ENCODE measurements at regions not wholly inside any gene's neighbourhood (a gene's known extent, or its start where the extent isn't known, plus 50 kb on each side); places are given as distances from the start of the nearest gene placed in this dataset.

DNA sequence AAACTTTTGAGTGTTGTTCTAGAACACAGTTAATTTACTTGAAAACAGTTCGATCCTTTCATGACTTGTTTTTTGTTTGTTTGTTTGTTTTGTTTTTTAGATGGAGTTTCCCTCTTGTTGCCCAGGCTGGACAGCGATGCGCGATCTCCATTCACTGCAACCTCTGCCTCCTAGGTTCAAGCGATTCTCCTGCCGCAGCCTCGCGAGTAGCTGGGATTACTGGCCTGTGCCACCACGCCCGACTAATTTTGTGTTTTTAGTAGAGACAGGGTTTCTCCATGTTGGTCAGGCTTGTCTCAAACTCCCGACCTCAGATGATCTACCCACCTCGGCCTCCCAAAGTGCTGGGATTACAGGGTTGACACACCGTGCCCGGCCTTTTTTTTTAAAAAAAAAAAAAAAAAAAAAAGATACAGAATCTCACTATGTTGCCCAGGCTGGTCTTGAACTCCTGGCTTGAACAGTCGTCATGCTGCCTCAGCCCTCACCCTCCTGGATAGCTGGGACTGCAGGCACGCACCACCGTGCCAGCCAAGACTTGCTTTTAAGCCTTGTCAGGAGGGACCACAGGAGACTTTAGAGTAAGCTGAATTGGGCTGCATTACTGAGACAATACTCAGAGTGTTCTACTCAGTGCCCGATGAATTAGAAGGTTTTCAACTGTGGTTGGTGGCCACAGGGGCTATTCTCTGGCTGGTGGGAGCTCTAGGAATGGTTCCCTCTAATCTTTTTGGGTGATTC is 76.7 kb upstream of the SLC22A16 start:
- no peak overlapping the region for H3K4me2 ChIP-seq (ENCODE audit: insufficient read depth in 1 of 2, low read depth in 2 of 2, low read length in 2 of 2)
- no peak overlapping the region for H2BK5ac ChIP-seq (ENCODE audit: low read depth, low read length)
- no peak overlapping the region for H3K14ac ChIP-seq (ENCODE audit: insufficient read length)
- H3K23ac ChIP-seq (ENCODE audit: insufficient read length), result no peak overlapping the region
- H2BK15ac ChIP-seq (ENCODE audit: low read length), result no peak overlapping the region
- H3K9me3 ChIP-seq (ENCODE audit: insufficient read depth in 2 of 2, low read depth in 1 of 2, low read length in 1 of 2), result no peaks in the 10 kb centered on the region; a peak in 1 of 4 replicates
- H4K20me1 ChIP-seq (replicated peaks in 1 of 2; ENCODE audit: control insufficient read depth in 1 of 2, insufficient read depth in 2 of 2, low read length in 2 of 2), result no peaks in the 10 kb centered on the region
- H2BK20ac ChIP-seq (ENCODE audit: low read length), result no peak overlapping the region
- no peak for FAIRE-seq
- H3K18ac ChIP-seq (ENCODE audit: extremely low read depth, low read length), result no peak overlapping the region
- no peaks in the 10 kb centered on the region for H3K79me2 ChIP-seq (ENCODE audit: control insufficient read depth in 1 of 2, insufficient read depth in 2 of 2, low read length in 2 of 2)
- H3K27ac ChIP-seq (ENCODE audit: low read depth, low read length), result no peak overlapping the region
- no peak overlapping the region for H4K5ac ChIP-seq (ENCODE audit: insufficient read length, low read depth, low read length)
- no peak overlapping the region for H2AFZ ChIP-seq (ENCODE audit: low read length)
- WGBS, 2 experiments (ENCODE audit: extremely low coverage in 1 of 2, insufficient coverage in 1 of 2, insufficient read length in 1 of 2, insufficient replicate concordance in 2 of 2, low coverage in 1 of 2, low lambda C conversion rate in 2 of 2, missing lambda C conversion rate in 1 of 2), result 91% methylated on average over 15 of the region's 18 CpGs; no CpG with 5 or more reads in 1 of the 2 experiments
- no peak overlapping the region for H4K8ac ChIP-seq (ENCODE audit: extremely low read depth, insufficient read depth, low read length)
- no peak overlapping the region for H3K4me3 ChIP-seq (ENCODE audit: extremely low read depth in 1 of 4, insufficient read depth in 2 of 4, low read depth in 3 of 4, low read length in 4 of 4)
- H3K36me3 ChIP-seq (ENCODE audit: control insufficient read depth in 2 of 4, insufficient read depth in 4 of 4, low read length in 3 of 4), result no peaks in the 10 kb centered on the region
- no peak overlapping the region for H3K4ac ChIP-seq (replicated peaks; ENCODE audit: insufficient read length, low read depth, low read length)
- no peak overlapping the region for H3K9ac ChIP-seq (replicated peaks in 1 of 4; ENCODE audit: extremely low read depth in 1 of 4, low read depth in 3 of 4, low read length in 3 of 4)
- H2BK12ac ChIP-seq (ENCODE audit: low read depth, low read length), result no peak overlapping the region
- H4K91ac ChIP-seq (replicated peaks; ENCODE audit: insufficient read length, low read length), result no peak overlapping the region
- POLR2A ChIA-PET (ENCODE audit: partially characterized antibody), result interaction anchor here (0.6 kb wide), 1 partner anchor 188 kb away, joined by 3 read pairs; no protein-coding TSS in a partner anchor
- H3K23me2 ChIP-seq (ENCODE audit: low read depth, low read length), result no peaks in the 10 kb centered on the region
- H2AK5ac ChIP-seq (ENCODE audit: low read depth, low read length), result no peak overlapping the region
- H3K56ac ChIP-seq (replicated peaks; ENCODE audit: insufficient read length, low read depth, low read length), result no peak overlapping the region
- H2BK120ac ChIP-seq (replicated peaks; ENCODE audit: low read depth, low read length), result no peak overlapping the region
- peaks cover 0 to 2% (median 0%) of the 10 kb centered on the region in 4 experiments; a peak in 1 of 7 replicates for H3K27me3 ChIP-seq (replicated peaks in 1 of 4; ENCODE audit: control insufficient read depth in 3 of 4, extremely low read depth in 1 of 4, insufficient read depth in 3 of 4, low read length in 3 of 4)
- no peak for DNase-seq (ENCODE audit: low read depth in 1 of 2, low spot score in 2 of 2)
- peaks cover 0 to 4% (median under 1%) of the 10 kb centered on the region in 4 experiments; a peak in 3 of 7 replicates for H3K4me1 ChIP-seq (replicated peaks in 1 of 4; ENCODE audit: control insufficient read depth in 3 of 4, insufficient read depth in 4 of 4, low read length in 3 of 4)
- H3K79me1 ChIP-seq (ENCODE audit: low read depth, low read length), result no peaks in the 10 kb centered on the region
- CTCF ChIA-PET (ENCODE audit: partially characterized antibody), result interaction anchor here (0.7 to 1.9 kb wide), 3 partner anchors 10 to 24 kb away, joined by 3 to 8 read pairs (median 5); no protein-coding TSS in a partner anchor
- TF ChIP-seq BCL11A (IDR thresholded peaks at IDR 0.05; ENCODE audit: low read depth in 2 of 2, low read length in 2 of 2) (no peak), HDAC6 (IDR thresholded peaks at IDR 0.05; ENCODE audit: low read depth, low read length) (no peak), ASH2L (IDR thresholded peaks at IDR 0.05; ENCODE audit: low read length) (no peak), TAF1 (IDR thresholded peaks at IDR 0.05; ENCODE audit: low read depth, low read length) (no peak), SAP30 (IDR thresholded peaks at IDR 0.05; ENCODE audit: insufficient read depth, insufficient replicate concordance, low read length) (no peak), SIX5 (IDR thresholded peaks at IDR 0.05; ENCODE audit: low read depth, low read length) (no peak), RNF2 (IDR thresholded peaks at IDR 0.05; ENCODE audit: borderline replicate concordance, low read depth, low read length, missing control alignments, poor library complexity, severe bottlenecking) (no peak), RFX5 (IDR thresholded peaks at IDR 0.05; ENCODE audit: borderline replicate concordance, low read depth, low read length) (no peak), CBX8 (IDR thresholded peaks at IDR 0.05; ENCODE audit: borderline replicate concordance, low read depth, low read length) (no peak)
- TF ChIP-seq, protein P1, sequence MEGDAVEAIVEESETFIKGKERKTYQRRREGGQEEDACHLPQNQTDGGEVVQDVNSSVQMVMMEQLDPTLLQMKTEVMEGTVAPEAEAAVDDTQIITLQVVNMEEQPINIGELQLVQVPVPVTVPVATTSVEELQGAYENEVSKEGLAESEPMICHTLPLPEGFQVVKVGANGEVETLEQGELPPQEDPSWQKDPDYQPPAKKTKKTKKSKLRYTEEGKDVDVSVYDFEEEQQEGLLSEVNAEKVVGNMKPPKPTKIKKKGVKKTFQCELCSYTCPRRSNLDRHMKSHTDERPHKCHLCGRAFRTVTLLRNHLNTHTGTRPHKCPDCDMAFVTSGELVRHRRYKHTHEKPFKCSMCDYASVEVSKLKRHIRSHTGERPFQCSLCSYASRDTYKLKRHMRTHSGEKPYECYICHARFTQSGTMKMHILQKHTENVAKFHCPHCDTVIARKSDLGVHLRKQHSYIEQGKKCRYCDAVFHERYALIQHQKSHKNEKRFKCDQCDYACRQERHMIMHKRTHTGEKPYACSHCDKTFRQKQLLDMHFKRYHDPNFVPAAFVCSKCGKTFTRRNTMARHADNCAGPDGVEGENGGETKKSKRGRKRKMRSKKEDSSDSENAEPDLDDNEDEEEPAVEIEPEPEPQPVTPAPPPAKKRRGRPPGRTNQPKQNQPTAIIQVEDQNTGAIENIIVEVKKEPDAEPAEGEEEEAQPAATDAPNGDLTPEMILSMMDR (IDR thresholded peaks at IDR 0.05; ENCODE audit: control extremely low read depth in 1 of 3, insufficient read depth in 1 of 3, low read depth in 1 of 3, low read length in 3 of 3), result no peak

All from H1 (cell line).